SK-N-SH treated with all-trans-retinoic acid at 6 μM for 48 hours (cell line): ENCODE measurements at regions not wholly inside any gene's neighbourhood (a gene's known extent, or its start where the extent isn't known, plus 50 kb on each side); places are given as distances from the start of the nearest gene placed in this dataset.

Experiments
- ATAC-seq: fragments of 200-7000 bp; cut with Tn5 transposase; 3 replicates; pipeline ENCODE4 v1.9.1; 2020; ENCODE audit warnings: mild to moderate bottlenecking, moderate library complexity
- BACH2 ChIP-seq: fragments of 250-450 bp; sonication (Bioruptor Pico); IDR thresholded peaks from 2 replicates; pipeline ENCODE4 v1.9.0; 2021; ENCODE audit warnings: mild to moderate bottlenecking, borderline replicate concordance

DNA sequence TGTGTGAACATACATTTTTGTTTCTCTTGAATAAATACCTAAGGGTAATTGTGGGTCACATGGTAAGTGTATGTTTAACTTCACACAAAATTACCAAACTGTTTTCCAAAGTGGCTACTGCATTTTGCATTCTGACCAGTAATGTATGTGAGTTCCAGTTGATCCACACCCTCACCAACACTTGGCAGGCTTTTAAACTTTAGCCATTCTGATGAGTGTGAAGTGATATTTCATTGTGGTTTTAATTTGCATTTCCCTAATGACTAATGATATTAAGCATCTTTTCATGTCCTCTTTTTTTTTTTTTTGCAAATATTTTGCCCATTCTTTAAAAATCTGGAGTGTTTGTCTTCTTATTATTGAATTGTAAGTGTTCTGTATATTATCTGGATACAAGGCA lies 53.5 kb upstream of the MAST4 start:
- ATAC-seq: no peak
- no peak for TF ChIP-seq BACH2 (CRISPR knock-in tag)
- TF ChIP-seq, all 23 proteins: peak for 0
